ENCODE measurements at regions not wholly inside any gene's neighbourhood (a gene's known extent, or its start where the extent isn't known, plus 50 kb on each side); places are given as distances from the start of the nearest gene placed in this dataset.

- DNase-seq (ENCODE audit: low spot score), result no peak
Measured at GRCh38 chr6:146903451-146903850, 300.8 kb upstream of the STXBP5 start.

- DNase-seq (ENCODE audit: low spot score), result no peak
Measured at GRCh38 chr6:146904596-146904995, 299.6 kb upstream of the STXBP5 start.

- peak; percentile 22 for DNase-seq (ENCODE audit: low spot score)
Measured at GRCh38 chr6:146905181-146905704, 299.0 kb upstream of the STXBP5 start.

GRCh38 chr6:146908786-146909185 is 295.4 kb upstream of the STXBP5 start:
- no peak for DNase-seq (ENCODE audit: low spot score)

GRCh38 chr6:146909376-146909775 is 294.8 kb upstream of the STXBP5 start:
- no peak for DNase-seq (ENCODE audit: low spot score)

- no peak for DNase-seq (ENCODE audit: low spot score)
Measured at GRCh38 chr6:146909886-146910285, 294.3 kb upstream of the STXBP5 start.

- DNase-seq (ENCODE audit: low spot score), result no peak
Measured at GRCh38 chr6:146910611-146911010, 293.6 kb upstream of the STXBP5 start.

GRCh38 chr6:146911635-146912215 is 292.5 kb upstream of the STXBP5 start:
- DNase-seq (ENCODE audit: low spot score), result no peak

- no peak for DNase-seq (ENCODE audit: low spot score)
Measured at GRCh38 chr6:146912730-146913685, 291.2 kb upstream of the STXBP5 start.

GRCh38 chr6:146913842-146914488 is 290.3 kb upstream of the STXBP5 start:
- peak; percentile 28 for DNase-seq (ENCODE audit: low spot score)

- peak; percentile 25 for DNase-seq (ENCODE audit: low spot score)
Measured at GRCh38 chr6:146914489-146915483, 289.4 kb upstream of the STXBP5 start.

GRCh38 chr6:146915671-146916127 is 288.5 kb upstream of the STXBP5 start:
- no peak for DNase-seq (ENCODE audit: low spot score)

- no peak for DNase-seq (ENCODE audit: low spot score)
Measured at GRCh38 chr6:146916435-146917025, 287.7 kb upstream of the STXBP5 start.

GRCh38 chr6:146917182-146917581 is 287.0 kb upstream of the STXBP5 start:
- no peak for DNase-seq (ENCODE audit: low spot score)

GRCh38 chr6:146917979-146918378 is 286.2 kb upstream of the STXBP5 start:
- DNase-seq (ENCODE audit: low spot score), result no peak

- DNase-seq (ENCODE audit: low spot score), result no peak
Measured at GRCh38 chr6:146919017-146919416, 285.2 kb upstream of the STXBP5 start.

- DNase-seq (ENCODE audit: low spot score), result no peak
Measured at GRCh38 chr6:146923205-146923833, 280.9 kb upstream of the STXBP5 start.

GRCh38 chr6:146925846-146926245 is 278.4 kb upstream of the STXBP5 start:
- DNase-seq (ENCODE audit: low spot score), result no peak

GRCh38 chr6:146928503-146928902 is 275.7 kb upstream of the STXBP5 start:
- no peak for DNase-seq (ENCODE audit: low spot score)

- DNase-seq (ENCODE audit: low spot score), result no peak
Measured at GRCh38 chr6:146931214-146931613, 273.0 kb upstream of the STXBP5 start.

All from pons (tissue), 1 donor.